ENCODE measurements at regions not wholly inside any gene's neighbourhood (a gene's known extent, or its start where the extent isn't known, plus 50 kb on each side); places are given as distances from the start of the nearest gene placed in this dataset.

GRCh38 chr5:125180231-125180829 is 433.9 kb upstream of the ZNF608 start:
- no peak for TF ChIP-seq EZH2phosphoT487 (IDR thresholded peaks at IDR 0.05)
- TF ChIP-seq CTCF (IDR thresholded peaks at IDR 0.05), result no peak
- TF ChIP-seq EZH2 (IDR thresholded peaks at IDR 0.05), result no peak
- Histone ChIP-seq H3K79me2 (ENCODE audit: low read depth) (no peaks in the 10 kb centered on the region), H4K20me1 (ENCODE audit: low read depth) (no peaks in the 10 kb centered on the region), H3K27ac (no peak overlapping the region), H3K4me1 (no peaks in the 10 kb centered on the region), H3F3A (ENCODE audit: low read depth) (no peaks in the 10 kb centered on the region), H3K9me3 (ENCODE audit: low read depth) (no peaks in the 10 kb centered on the region), H3K36me3 (no peaks in the 10 kb centered on the region), H3K4me2 (no peak overlapping the region), H3K9ac (no peak overlapping the region), H3K27me3 (no peaks in the 10 kb centered on the region), H2AFZ (replicated peaks) (no peak overlapping the region), H3K4me3 (no peak overlapping the region)
- Mint-ChIP-seq H3K36me3 (no peaks in the 10 kb centered on the region), H3K9me3 (peaks cover 11% of the 10 kb centered on the region), H3K4me1 (peaks cover 2% of the 10 kb centered on the region), H3K4me3 (no peak overlapping the region), H3K27me3 (ENCODE audit: insufficient read depth, low read depth) (no peaks in the 10 kb centered on the region), H3K27ac (no peak overlapping the region)
- no peak for DNase-seq (ENCODE audit: low spot score)

GRCh38 chr5:125181159-125181558 is 434.7 kb upstream of the ZNF608 start:
- Mint-ChIP-seq H3K4me1 (peaks cover 2% of the 10 kb centered on the region), H3K27me3 (ENCODE audit: insufficient read depth, low read depth) (no peaks in the 10 kb centered on the region), H3K36me3 (no peaks in the 10 kb centered on the region), H3K27ac (no peak overlapping the region), H3K4me3 (no peak overlapping the region), H3K9me3 (peaks cover 10% of the 10 kb centered on the region)
- H3F3A ChIP-seq (ENCODE audit: low read depth), result no peaks in the 10 kb centered on the region
- H3K4me1 ChIP-seq, result no peaks in the 10 kb centered on the region
- TF ChIP-seq EZH2 (IDR thresholded peaks at IDR 0.05) (no peak), EZH2phosphoT487 (IDR thresholded peaks at IDR 0.05) (no peak), CTCF (IDR thresholded peaks at IDR 0.05) (no peak)
- H3K27me3 ChIP-seq, result no peaks in the 10 kb centered on the region
- H4K20me1 ChIP-seq (ENCODE audit: low read depth), result no peaks in the 10 kb centered on the region
- no peak overlapping the region for H3K4me2 ChIP-seq
- DNase-seq (ENCODE audit: low spot score), result no peak
- H3K9me3 ChIP-seq (ENCODE audit: low read depth), result no peaks in the 10 kb centered on the region
- H3K9ac ChIP-seq, result no peak overlapping the region
- no peak overlapping the region for H2AFZ ChIP-seq (replicated peaks)
- no peaks in the 10 kb centered on the region for H3K79me2 ChIP-seq (ENCODE audit: low read depth)
- no peak overlapping the region for H3K4me3 ChIP-seq
- H3K27ac ChIP-seq, result no peak overlapping the region
- no peaks in the 10 kb centered on the region for H3K36me3 ChIP-seq

GRCh38 chr5:125181955-125182354 is 435.5 kb upstream of the ZNF608 start:
- Histone ChIP-seq H3K4me3 (no peak overlapping the region), H3K36me3 (no peaks in the 10 kb centered on the region), H3K27me3 (no peaks in the 10 kb centered on the region), H3F3A (ENCODE audit: low read depth) (no peaks in the 10 kb centered on the region), H4K20me1 (ENCODE audit: low read depth) (no peaks in the 10 kb centered on the region), H3K4me1 (no peaks in the 10 kb centered on the region), H3K9me3 (ENCODE audit: low read depth) (no peaks in the 10 kb centered on the region), H2AFZ (replicated peaks) (no peak overlapping the region), H3K9ac (no peak overlapping the region), H3K27ac (no peak overlapping the region), H3K4me2 (no peak overlapping the region), H3K79me2 (ENCODE audit: low read depth) (no peaks in the 10 kb centered on the region)
- no peak for DNase-seq (ENCODE audit: low spot score)
- peaks cover 7% of the 10 kb centered on the region for H3K9me3 Mint-ChIP-seq
- H3K27ac Mint-ChIP-seq, result no peak overlapping the region
- H3K27me3 Mint-ChIP-seq (ENCODE audit: insufficient read depth, low read depth), result no peaks in the 10 kb centered on the region
- peaks cover 5% of the 10 kb centered on the region for H3K4me1 Mint-ChIP-seq
- no peak overlapping the region for H3K4me3 Mint-ChIP-seq
- no peak for TF ChIP-seq EZH2 (IDR thresholded peaks at IDR 0.05)
- TF ChIP-seq CTCF (IDR thresholded peaks at IDR 0.05), result no peak
- no peak for TF ChIP-seq EZH2phosphoT487 (IDR thresholded peaks at IDR 0.05)
- H3K36me3 Mint-ChIP-seq, result no peaks in the 10 kb centered on the region
